ENCODE measurements at regions not wholly inside any gene's neighbourhood (a gene's known extent, or its start where the extent isn't known, plus 50 kb on each side); places are given as distances from the start of the nearest gene placed in this dataset.

- no peak for TF ChIP-seq SPI1 (IDR thresholded peaks at IDR 0.05; ENCODE audit: low read depth, low read length)
- no peak for TF ChIP-seq POU2F2 (IDR thresholded peaks at IDR 0.05; ENCODE audit: low read depth, low read length)
- TF ChIP-seq POLR2A (IDR thresholded peaks at IDR 0.05; ENCODE audit: low read depth, low read length), result no peak
- no peak for TF ChIP-seq TAF1 (IDR thresholded peaks at IDR 0.05; ENCODE audit: low read depth, low read length)
- TF ChIP-seq POLR2AphosphoS5 (IDR thresholded peaks at IDR 0.05; ENCODE audit: low read depth, low read length), result no peak
- no peak for TF ChIP-seq PAX5 (IDR thresholded peaks at IDR 0.05; ENCODE audit: insufficient read depth, low read length, severe bottlenecking)
- DNase-seq (ENCODE audit: insufficient read length, low spot score) (no peak), FAIRE-seq (no peak)
These were observed 164.7 kb upstream of the RGS18 start for GRCh38 chr1:191993549-191993948.

GRCh38 chr1:192002063-192002462 is 156.2 kb upstream of the RGS18 start:
- DNase-seq (ENCODE audit: insufficient read length, low spot score), result no peak
- FAIRE-seq, result no peak
- TF ChIP-seq POU2F2 (IDR thresholded peaks at IDR 0.05; ENCODE audit: low read depth, low read length) (no peak), SPI1 (IDR thresholded peaks at IDR 0.05; ENCODE audit: low read depth, low read length) (no peak), PAX5 (IDR thresholded peaks at IDR 0.05; ENCODE audit: insufficient read depth, low read length, severe bottlenecking) (no peak), TAF1 (IDR thresholded peaks at IDR 0.05; ENCODE audit: low read depth, low read length) (no peak), POLR2A (IDR thresholded peaks at IDR 0.05; ENCODE audit: low read depth, low read length) (no peak), POLR2AphosphoS5 (IDR thresholded peaks at IDR 0.05; ENCODE audit: low read depth, low read length) (no peak)

GRCh38 chr1:192003295-192004077 is 154.8 kb upstream of the RGS18 start:
- no peak for TF ChIP-seq POU2F2 (IDR thresholded peaks at IDR 0.05; ENCODE audit: low read depth, low read length)
- TF ChIP-seq PAX5 (IDR thresholded peaks at IDR 0.05; ENCODE audit: insufficient read depth, low read length, severe bottlenecking), result no peak
- no peak for TF ChIP-seq SPI1 (IDR thresholded peaks at IDR 0.05; ENCODE audit: low read depth, low read length)
- TF ChIP-seq TAF1 (IDR thresholded peaks at IDR 0.05; ENCODE audit: low read depth, low read length), result no peak
- TF ChIP-seq POLR2AphosphoS5 (IDR thresholded peaks at IDR 0.05; ENCODE audit: low read depth, low read length), result no peak
- no peak for TF ChIP-seq POLR2A (IDR thresholded peaks at IDR 0.05; ENCODE audit: low read depth, low read length)
- DNase-seq (ENCODE audit: insufficient read length, low spot score) (no peak), FAIRE-seq (no peak)

GRCh38 chr1:192005976-192006375 is 152.3 kb upstream of the RGS18 start:
- DNase-seq (ENCODE audit: insufficient read length, low spot score) (no peak), FAIRE-seq (no peak)
- no peak for TF ChIP-seq POLR2A (IDR thresholded peaks at IDR 0.05; ENCODE audit: low read depth, low read length)
- no peak for TF ChIP-seq TAF1 (IDR thresholded peaks at IDR 0.05; ENCODE audit: low read depth, low read length)
- no peak for TF ChIP-seq SPI1 (IDR thresholded peaks at IDR 0.05; ENCODE audit: low read depth, low read length)
- no peak for TF ChIP-seq POLR2AphosphoS5 (IDR thresholded peaks at IDR 0.05; ENCODE audit: low read depth, low read length)
- TF ChIP-seq PAX5 (IDR thresholded peaks at IDR 0.05; ENCODE audit: insufficient read depth, low read length, severe bottlenecking), result no peak
- no peak for TF ChIP-seq POU2F2 (IDR thresholded peaks at IDR 0.05; ENCODE audit: low read depth, low read length)

- TF ChIP-seq TAF1 (IDR thresholded peaks at IDR 0.05; ENCODE audit: low read depth, low read length), result no peak
- no peak for TF ChIP-seq SPI1 (IDR thresholded peaks at IDR 0.05; ENCODE audit: low read depth, low read length)
- no peak for TF ChIP-seq POLR2A (IDR thresholded peaks at IDR 0.05; ENCODE audit: low read depth, low read length)
- TF ChIP-seq POU2F2 (IDR thresholded peaks at IDR 0.05; ENCODE audit: low read depth, low read length), result no peak
- TF ChIP-seq PAX5 (IDR thresholded peaks at IDR 0.05; ENCODE audit: insufficient read depth, low read length, severe bottlenecking), result no peak
- TF ChIP-seq POLR2AphosphoS5 (IDR thresholded peaks at IDR 0.05; ENCODE audit: low read depth, low read length), result no peak
- FAIRE-seq (no peak), DNase-seq (ENCODE audit: insufficient read length, low spot score) (no peak)
These were observed 149.9 kb upstream of the RGS18 start for GRCh38 chr1:192008281-192008825.

GRCh38 chr1:192010406-192010805 is 147.9 kb upstream of the RGS18 start:
- FAIRE-seq, result no peak
- TF ChIP-seq PAX5 (IDR thresholded peaks at IDR 0.05; ENCODE audit: insufficient read depth, low read length, severe bottlenecking) (no peak), POLR2A (IDR thresholded peaks at IDR 0.05; ENCODE audit: low read depth, low read length) (no peak), SPI1 (IDR thresholded peaks at IDR 0.05; ENCODE audit: low read depth, low read length) (no peak), TAF1 (IDR thresholded peaks at IDR 0.05; ENCODE audit: low read depth, low read length) (no peak), POU2F2 (IDR thresholded peaks at IDR 0.05; ENCODE audit: low read depth, low read length) (no peak), POLR2AphosphoS5 (IDR thresholded peaks at IDR 0.05; ENCODE audit: low read depth, low read length) (no peak)
- no peak for DNase-seq (ENCODE audit: insufficient read length, low spot score)

GRCh38 chr1:192011525-192011924 is 146.7 kb upstream of the RGS18 start:
- DNase-seq (ENCODE audit: insufficient read length, low spot score), result no peak
- no peak for FAIRE-seq
- TF ChIP-seq POU2F2 (IDR thresholded peaks at IDR 0.05; ENCODE audit: low read depth, low read length), result no peak
- no peak for TF ChIP-seq TAF1 (IDR thresholded peaks at IDR 0.05; ENCODE audit: low read depth, low read length)
- no peak for TF ChIP-seq SPI1 (IDR thresholded peaks at IDR 0.05; ENCODE audit: low read depth, low read length)
- TF ChIP-seq POLR2A (IDR thresholded peaks at IDR 0.05; ENCODE audit: low read depth, low read length), result no peak
- TF ChIP-seq POLR2AphosphoS5 (IDR thresholded peaks at IDR 0.05; ENCODE audit: low read depth, low read length), result no peak
- no peak for TF ChIP-seq PAX5 (IDR thresholded peaks at IDR 0.05; ENCODE audit: insufficient read depth, low read length, severe bottlenecking)

- FAIRE-seq (no peak), DNase-seq (ENCODE audit: insufficient read length, low spot score) (no peak)
- TF ChIP-seq PAX5 (IDR thresholded peaks at IDR 0.05; ENCODE audit: insufficient read depth, low read length, severe bottlenecking) (no peak), POLR2AphosphoS5 (IDR thresholded peaks at IDR 0.05; ENCODE audit: low read depth, low read length) (no peak), POLR2A (IDR thresholded peaks at IDR 0.05; ENCODE audit: low read depth, low read length) (no peak), SPI1 (IDR thresholded peaks at IDR 0.05; ENCODE audit: low read depth, low read length) (no peak), POU2F2 (IDR thresholded peaks at IDR 0.05; ENCODE audit: low read depth, low read length) (no peak), TAF1 (IDR thresholded peaks at IDR 0.05; ENCODE audit: low read depth, low read length) (no peak)
These were observed 135.4 kb upstream of the RGS18 start for GRCh38 chr1:192022827-192023226.

- FAIRE-seq (no peak), DNase-seq (ENCODE audit: insufficient read length, low spot score) (no peak)
- no peak for TF ChIP-seq POU2F2 (IDR thresholded peaks at IDR 0.05; ENCODE audit: low read depth, low read length)
- no peak for TF ChIP-seq SPI1 (IDR thresholded peaks at IDR 0.05; ENCODE audit: low read depth, low read length)
- TF ChIP-seq POLR2AphosphoS5 (IDR thresholded peaks at IDR 0.05; ENCODE audit: low read depth, low read length), result no peak
- TF ChIP-seq TAF1 (IDR thresholded peaks at IDR 0.05; ENCODE audit: low read depth, low read length), result no peak
- TF ChIP-seq PAX5 (IDR thresholded peaks at IDR 0.05; ENCODE audit: insufficient read depth, low read length, severe bottlenecking), result no peak
- TF ChIP-seq POLR2A (IDR thresholded peaks at IDR 0.05; ENCODE audit: low read depth, low read length), result no peak
These were observed 133.4 kb upstream of the RGS18 start for GRCh38 chr1:192024881-192025280.

All from GM12891 (cell line).